ENCODE measurements at regions not wholly inside any gene's neighbourhood (a gene's known extent, or its start where the extent isn't known, plus 50 kb on each side); places are given as distances from the start of the nearest gene placed in this dataset.

- no peak for DNase-seq
Observed at GRCh38 chr12:106001105-106001836, 137.5 kb downstream of the NUAK1 start.

DNA sequence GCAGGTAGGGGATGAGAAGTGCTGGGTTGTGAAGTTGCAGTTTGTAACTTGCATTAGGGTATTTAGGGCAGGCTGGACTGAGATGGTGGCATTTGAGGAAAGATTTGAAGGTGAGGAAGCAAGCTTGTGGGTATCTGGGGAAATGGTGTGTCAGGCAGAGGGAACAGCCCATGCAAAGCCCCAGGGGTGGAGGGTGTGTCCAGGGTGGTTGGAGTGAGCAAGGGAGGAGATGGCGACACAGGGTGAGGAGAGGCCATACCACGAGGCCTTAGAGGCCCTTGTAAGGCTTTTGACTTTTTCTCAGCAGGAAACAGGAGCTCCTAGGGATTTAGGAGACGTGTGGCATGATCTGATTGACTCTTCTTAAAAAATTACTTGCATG, 136.9 kb downstream of the NUAK1 start:
- DNase-seq, result no peak

DNA sequence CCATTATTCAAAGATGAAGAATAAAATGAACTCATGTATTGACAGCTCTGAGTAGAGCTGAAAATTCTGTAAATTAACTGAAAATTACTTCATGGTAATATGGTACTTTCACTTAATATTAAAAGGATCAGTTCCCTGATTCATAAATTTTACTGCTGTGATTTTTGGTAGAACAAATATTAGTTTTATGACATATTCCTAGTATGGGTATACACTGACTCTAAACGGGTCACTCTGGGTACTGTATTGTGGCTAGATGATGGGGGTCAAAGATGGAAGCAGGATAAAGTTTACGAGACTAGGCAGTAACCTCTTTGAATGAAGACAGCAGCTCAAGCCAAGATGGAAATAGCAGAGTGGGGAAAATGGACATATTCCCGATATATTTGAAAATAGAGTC, 135.5 kb downstream of the NUAK1 start:
- no peak for DNase-seq

- no peak for DNase-seq
Observed at GRCh38 chr12:106004289-106004688, 134.5 kb downstream of the NUAK1 start.

- no peak for DNase-seq
Observed at GRCh38 chr12:106006382-106006781, 132.4 kb downstream of the NUAK1 start.

- no peak for DNase-seq
Observed at GRCh38 chr12:106006940-106007339, 131.8 kb downstream of the NUAK1 start.

GRCh38 chr12:106010741-106011140, 128.0 kb downstream of the NUAK1 start:
- DNase-seq, result peak; percentile 63
